MCF 10A (cell line): ENCODE measurements at regions not wholly inside any gene's neighbourhood (a gene's known extent, or its start where the extent isn't known, plus 50 kb on each side); places are given as distances from the start of the nearest gene placed in this dataset.

Source experiments
- BruUV-seq: library from RNA; stranded (reverse); fragments of 400-500 nt; replicated peaks from 2 replicates; lab custom pipeline; 2021; lab: Mats Ljungman, UMichigan
- CTCF ChIA-PET: fragments of 300-600 bp; sonication (Branson Sonifier 250); formaldehyde crosslinking; extraction: SDS; loops from one replicate; lab custom pipeline; 2021; ENCODE audit warnings: antibody characterized with exemption, inconsistent platforms; lab: Yijun Ruan, JAX
- POLR2A ChIA-PET: fragments of 300-600, 350-650 bp; sonication (Branson Sonifier 250); formaldehyde crosslinking; extraction: SDS; loops from one replicate; lab custom pipeline; 2020; ENCODE audit warnings: antibody characterized with exemption, inconsistent platforms; lab: Yijun Ruan, JAX
- DNase-seq: peaks from one replicate; pipeline ENCODE4 v3.0.0-alpha.2; 2018; ENCODE audit not compliant: unreplicated experiment
- H3K27ac Mint-ChIP-seq: one replicate; pipeline ENCODE4 v1.8.0; 2022; ENCODE audit warnings: mild to moderate bottlenecking, low read depth, mixed read lengths; ENCODE audit not compliant: unreplicated experiment
- H3K27me3 Mint-ChIP-seq: one replicate; pipeline ENCODE4 v1.8.0; 2022; ENCODE audit warnings: mixed read lengths; ENCODE audit not compliant: insufficient read depth, unreplicated experiment
- H3K36me3 Mint-ChIP-seq: one replicate; pipeline ENCODE4 v1.8.0; 2022; ENCODE audit warnings: mild to moderate bottlenecking, moderate library complexity, mixed read lengths; ENCODE audit not compliant: insufficient read depth, unreplicated experiment
- H3K4me1 Mint-ChIP-seq: one replicate; pipeline ENCODE4 v1.8.0; 2022; ENCODE audit warnings: mixed read lengths; ENCODE audit not compliant: insufficient read depth, unreplicated experiment
- H3K4me3 Mint-ChIP-seq: one replicate; pipeline ENCODE4 v1.8.0; 2022; ENCODE audit warnings: mild to moderate bottlenecking, moderate library complexity, mixed read lengths; ENCODE audit not compliant: unreplicated experiment
- H3K9me3 Mint-ChIP-seq: one replicate; pipeline ENCODE4 v1.8.0; 2022; ENCODE audit warnings: mixed read lengths; ENCODE audit not compliant: unreplicated experiment
- intact Hi-C: fragments of 100-400 bp; cut with micrococcal nuclease; formaldehyde crosslinking; loops from 2 replicates; pipeline ENCODE4 v1.14.1; 2022
- TF ChIP-seq, protein P1 (sequence below): fragments of 200-600 bp; IDR thresholded peaks from one replicate; pipeline ENCODE4 v1.8.0; 2022; ENCODE audit warnings: antibody characterized with exemption, mild to moderate bottlenecking; ENCODE audit not compliant: unreplicated experiment

DNA sequence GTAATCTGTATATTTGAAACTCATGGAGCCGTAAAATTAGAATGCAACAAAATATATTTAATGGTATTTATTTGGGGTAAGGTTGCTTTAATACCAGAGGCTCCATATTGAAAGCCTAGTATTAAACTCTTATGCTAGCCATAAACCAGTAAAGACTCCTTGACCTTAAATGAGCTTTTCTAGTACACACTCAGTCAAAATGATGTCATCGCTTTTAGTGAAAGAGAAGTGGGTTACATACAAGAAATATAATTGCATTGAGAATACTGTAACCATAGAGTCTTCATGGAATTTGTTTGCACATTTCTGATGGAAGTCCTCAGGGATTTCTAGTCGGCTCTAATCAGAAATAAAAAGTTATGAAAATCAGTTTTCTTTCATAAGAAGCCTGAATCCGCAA lies 757.6 kb downstream of the GBE1 start:
- Mint-ChIP-seq H3K36me3 (no peaks in the 10 kb centered on the region), H3K9me3 (no peaks in the 10 kb centered on the region), H3K27ac (no peak overlapping the region), H3K4me3 (no peak overlapping the region), H3K27me3 (peaks cover 32% of the 10 kb centered on the region), H3K4me1 (no peaks in the 10 kb centered on the region)
- no TSS peak for BruUV-seq
- TF ChIP-seq, protein P1, sequence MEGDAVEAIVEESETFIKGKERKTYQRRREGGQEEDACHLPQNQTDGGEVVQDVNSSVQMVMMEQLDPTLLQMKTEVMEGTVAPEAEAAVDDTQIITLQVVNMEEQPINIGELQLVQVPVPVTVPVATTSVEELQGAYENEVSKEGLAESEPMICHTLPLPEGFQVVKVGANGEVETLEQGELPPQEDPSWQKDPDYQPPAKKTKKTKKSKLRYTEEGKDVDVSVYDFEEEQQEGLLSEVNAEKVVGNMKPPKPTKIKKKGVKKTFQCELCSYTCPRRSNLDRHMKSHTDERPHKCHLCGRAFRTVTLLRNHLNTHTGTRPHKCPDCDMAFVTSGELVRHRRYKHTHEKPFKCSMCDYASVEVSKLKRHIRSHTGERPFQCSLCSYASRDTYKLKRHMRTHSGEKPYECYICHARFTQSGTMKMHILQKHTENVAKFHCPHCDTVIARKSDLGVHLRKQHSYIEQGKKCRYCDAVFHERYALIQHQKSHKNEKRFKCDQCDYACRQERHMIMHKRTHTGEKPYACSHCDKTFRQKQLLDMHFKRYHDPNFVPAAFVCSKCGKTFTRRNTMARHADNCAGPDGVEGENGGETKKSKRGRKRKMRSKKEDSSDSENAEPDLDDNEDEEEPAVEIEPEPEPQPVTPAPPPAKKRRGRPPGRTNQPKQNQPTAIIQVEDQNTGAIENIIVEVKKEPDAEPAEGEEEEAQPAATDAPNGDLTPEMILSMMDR, result no peak
- intact Hi-C loops, result no loop called here
- ChIA-PET CTCF (no interaction called here), POLR2A (no interaction called here)
- no peak for DNase-seq

DNA sequence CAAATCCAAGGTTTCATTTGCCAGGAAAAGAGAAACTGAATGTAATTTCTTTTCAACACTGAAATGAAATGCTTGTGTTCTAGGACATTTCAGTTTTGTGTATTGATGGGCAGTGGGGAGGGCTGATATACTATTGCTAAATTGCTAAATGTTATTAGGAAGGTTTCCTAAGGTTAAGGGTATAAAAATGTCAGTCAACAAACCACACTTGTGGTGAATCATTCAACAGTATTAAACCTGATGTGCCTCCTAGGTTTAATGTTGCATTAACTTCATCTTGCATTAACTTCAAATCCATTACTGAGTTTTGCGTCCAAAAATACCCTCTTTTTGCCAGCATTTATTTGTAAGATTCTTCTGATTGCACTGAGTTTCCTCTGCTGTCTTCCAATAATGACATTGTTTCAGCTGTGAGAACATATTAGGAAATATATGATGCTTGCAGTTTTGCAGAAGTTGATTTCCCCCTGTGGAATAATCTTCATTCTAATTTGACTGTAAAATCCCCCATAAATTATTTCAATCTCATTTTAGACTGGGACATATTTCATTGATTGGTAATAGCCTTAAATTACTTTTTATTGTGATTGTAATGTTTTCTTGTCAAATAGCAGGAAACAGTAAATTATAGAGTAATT lies 758.3 kb downstream of the GBE1 start:
- peaks cover 33% of the 10 kb centered on the region for H3K27me3 Mint-ChIP-seq
- intact Hi-C loops, result no loop called here
- POLR2A ChIA-PET, result no interaction called here
- no peak overlapping the region for H3K4me3 Mint-ChIP-seq
- no peaks in the 10 kb centered on the region for H3K36me3 Mint-ChIP-seq
- H3K9me3 Mint-ChIP-seq, result no peaks in the 10 kb centered on the region
- DNase-seq, result no peak
- CTCF ChIA-PET, result no interaction called here
- no peak overlapping the region for H3K27ac Mint-ChIP-seq
- H3K4me1 Mint-ChIP-seq, result no peaks in the 10 kb centered on the region
- BruUV-seq, result no TSS peak
- TF ChIP-seq, protein P1, result no peak

DNA sequence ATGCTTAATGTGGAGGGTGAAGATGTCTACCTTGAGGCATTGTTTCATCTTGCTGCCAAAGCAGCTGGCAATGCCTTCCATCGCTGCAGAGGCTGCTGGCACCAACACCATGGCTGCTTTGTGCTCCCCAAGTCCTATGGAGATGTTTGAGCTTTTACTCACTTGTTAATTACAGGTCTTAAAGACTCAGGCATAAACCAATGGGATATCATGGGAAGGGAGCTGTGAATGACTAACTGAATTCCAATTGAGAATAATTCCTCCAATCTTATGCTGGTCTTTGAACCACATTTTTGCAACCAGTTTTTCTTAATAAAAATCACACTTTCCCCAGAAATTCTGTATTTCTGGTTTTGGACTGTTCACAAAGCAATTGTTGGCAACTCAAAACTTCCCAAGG lies 762.0 kb downstream of the GBE1 start:
- H3K27ac Mint-ChIP-seq, result no peak overlapping the region
- no peak overlapping the region for H3K4me3 Mint-ChIP-seq
- TF ChIP-seq, protein P1, result no peak
- POLR2A ChIA-PET, result no interaction called here
- CTCF ChIA-PET, result no interaction called here
- intact Hi-C loops, result no loop called here
- H3K9me3 Mint-ChIP-seq, result no peaks in the 10 kb centered on the region
- no peaks in the 10 kb centered on the region for H3K4me1 Mint-ChIP-seq
- DNase-seq, result no peak
- peaks cover 22% of the 10 kb centered on the region for H3K27me3 Mint-ChIP-seq
- no peaks in the 10 kb centered on the region for H3K36me3 Mint-ChIP-seq
- no TSS peak for BruUV-seq

DNA sequence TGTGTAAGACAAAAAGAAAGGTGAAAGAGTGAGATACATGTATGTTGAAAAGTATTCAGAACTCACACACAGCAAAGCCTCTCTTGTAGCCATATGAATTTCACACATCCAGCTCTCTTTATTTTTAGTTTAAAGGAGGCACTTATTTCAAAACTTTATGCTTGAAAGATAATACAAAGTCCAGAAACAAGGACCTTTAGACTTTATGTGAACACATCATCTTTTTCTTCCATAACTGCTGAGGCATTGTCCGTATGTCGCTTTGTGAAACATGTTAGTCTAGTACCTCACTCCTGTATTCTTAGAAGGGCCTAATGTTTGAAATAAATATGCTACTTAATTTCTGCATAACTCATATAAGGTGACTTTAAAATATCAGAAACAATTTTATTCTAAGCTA lies 763.4 kb downstream of the GBE1 start:
- ChIA-PET CTCF (no interaction called here), POLR2A (no interaction called here)
- Mint-ChIP-seq H3K27me3 (peaks cover 22% of the 10 kb centered on the region), H3K4me1 (no peaks in the 10 kb centered on the region), H3K4me3 (no peak overlapping the region), H3K9me3 (no peaks in the 10 kb centered on the region), H3K36me3 (no peaks in the 10 kb centered on the region), H3K27ac (no peak overlapping the region)
- TF ChIP-seq, protein P1, result no peak
- no TSS peak for BruUV-seq
- intact Hi-C loops, result no loop called here
- DNase-seq, result no peak
